H9 (cell line): ENCODE measurements at regions not wholly inside any gene's neighbourhood (a gene's known extent, or its start where the extent isn't known, plus 50 kb on each side); places are given as distances from the start of the nearest gene placed in this dataset.

Experiments used
- DNase-seq: peaks from one replicate; pipeline ENCODE4 v3.0.0-alpha.2; 2017
- H2AFZ ChIP-seq: one replicate; pipeline ENCODE4 v1.6.1; 2013; ENCODE audit warnings: mild to moderate bottlenecking, low read length, control low read depth, moderate library complexity
- H2AK5ac ChIP-seq: 2 replicates; pipeline ENCODE4 v1.6.1; 2013; ENCODE audit warnings: low read length, control low read depth, mixed read lengths; ENCODE audit not compliant: insufficient read length
- H2BK120ac ChIP-seq: one replicate; pipeline ENCODE4 v1.6.1; 2013; ENCODE audit warnings: low read depth, mild to moderate bottlenecking, low read length, control low read depth, inconsistent platforms; ENCODE audit not compliant: poor library complexity, severe bottlenecking
- H2BK12ac ChIP-seq: 2 replicates; pipeline ENCODE4 v1.6.1; 2013; ENCODE audit warnings: low read length, control low read depth, mixed read lengths, low read depth; ENCODE audit not compliant: insufficient read length
- H2BK15ac ChIP-seq: 2 replicates; pipeline ENCODE4 v1.6.1; 2013; ENCODE audit warnings: low read depth, low read length, control low read depth
- H2BK20ac ChIP-seq: one replicate; pipeline ENCODE4 v1.6.1; 2013; ENCODE audit warnings: low read depth, mild to moderate bottlenecking, low read length, control low read depth, inconsistent platforms; ENCODE audit not compliant: poor library complexity, severe bottlenecking
- H2BK5ac ChIP-seq: 2 replicates; pipeline ENCODE4 v1.6.1; 2013; ENCODE audit warnings: low read length, control low read depth, mixed read lengths; ENCODE audit not compliant: insufficient read length
- H3K14ac ChIP-seq: 2 replicates; pipeline ENCODE4 v1.6.1; 2013; ENCODE audit warnings: low read length, control low read depth; ENCODE audit not compliant: insufficient read depth
- H3K18ac ChIP-seq: 2 replicates; pipeline ENCODE4 v1.6.1; 2013; ENCODE audit warnings: low read depth, mild to moderate bottlenecking, mixed read lengths, low read length, control low read depth; ENCODE audit not compliant: insufficient read length
- H3K23ac ChIP-seq: 2 replicates; pipeline ENCODE4 v1.6.1; 2013; ENCODE audit warnings: low read length, control low read depth, mixed read lengths, low read depth; ENCODE audit not compliant: insufficient read length
- H3K23me2 ChIP-seq: 2 replicates; pipeline ENCODE4 v1.6.1; 2013; ENCODE audit warnings: low read depth, mild to moderate bottlenecking, mixed read lengths, low read length, control low read depth; ENCODE audit not compliant: insufficient read length, poor library complexity, severe bottlenecking
- H3K27ac ChIP-seq: 2 replicates; pipeline ENCODE4 v1.5.1; 2013; ENCODE audit warnings: low read length, control low read depth, mixed read lengths, low read depth; ENCODE audit not compliant: insufficient read length
- H3K27me3 ChIP-seq: 2 replicates; pipeline ENCODE4 v1.6.1; 2013; ENCODE audit warnings: low read length, control low read depth, inconsistent platforms; ENCODE audit not compliant: insufficient read depth
- H3K4ac ChIP-seq: 2 replicates; pipeline ENCODE4 v1.6.1; 2013; ENCODE audit warnings: low read depth, mild to moderate bottlenecking, control low read depth, inconsistent platforms, low read length, moderate library complexity
- H3K4me1 ChIP-seq: 2 replicates; pipeline ENCODE4 v1.6.1; 2013; ENCODE audit warnings: low read length, control low read depth, inconsistent platforms; ENCODE audit not compliant: insufficient read depth
- H3K4me2 ChIP-seq: 2 replicates; pipeline ENCODE4 v1.6.1; 2013; ENCODE audit warnings: low read length, control low read depth, mixed read lengths; ENCODE audit not compliant: insufficient read length, insufficient read depth
- H3K56ac ChIP-seq: 2 replicates; pipeline ENCODE4 v1.6.1; 2013; ENCODE audit warnings: low read depth, mild to moderate bottlenecking, mixed read lengths, low read length, control low read depth; ENCODE audit not compliant: insufficient read length
- H3K79me1 ChIP-seq: 2 replicates; pipeline ENCODE4 v1.6.1; 2013; ENCODE audit warnings: low read depth, mild to moderate bottlenecking, moderate library complexity, low read length, control low read depth, inconsistent platforms; ENCODE audit not compliant: insufficient read depth, poor library complexity, severe bottlenecking
- H3K79me2 ChIP-seq: 2 replicates; pipeline ENCODE4 v1.6.1; 2013; ENCODE audit warnings: low read length, control low read depth, inconsistent platforms; ENCODE audit not compliant: insufficient read depth
- H3K9ac ChIP-seq: 2 replicates; pipeline ENCODE4 v1.6.1; 2013; ENCODE audit warnings: low read length, control low read depth, mixed read lengths; ENCODE audit not compliant: insufficient read length; ENCODE audit errors: extremely low read depth
- H3K9me3 ChIP-seq: one replicate; pipeline ENCODE4 v1.6.1; 2013; ENCODE audit warnings: low read depth, low read length, inconsistent platforms; ENCODE audit not compliant: control insufficient read depth
- H3T11ph ChIP-seq: one replicate; pipeline ENCODE4 v1.6.1; 2013; ENCODE audit warnings: mild to moderate bottlenecking, low read length, control low read depth, inconsistent platforms
- H4K20me1 ChIP-seq: one replicate; pipeline ENCODE4 v1.6.1; 2013; ENCODE audit not compliant: control insufficient read depth, insufficient read length, insufficient read depth
- H4K5ac ChIP-seq: 2 replicates; pipeline ENCODE4 v1.6.1; 2013; ENCODE audit warnings: low read depth, mild to moderate bottlenecking, mixed read lengths, low read length, control low read depth; ENCODE audit not compliant: insufficient read length
- H4K8ac ChIP-seq: replicated peaks from 2 replicates; pipeline ENCODE4 v1.6.1; 2013; ENCODE audit warnings: low read length, control low read depth, mixed read lengths, low read depth; ENCODE audit not compliant: insufficient read length
- H4K91ac ChIP-seq: 2 replicates; pipeline ENCODE4 v1.6.1; 2013; ENCODE audit warnings: low read depth, mild to moderate bottlenecking, moderate library complexity, mixed read lengths, low read length, control low read depth; ENCODE audit not compliant: insufficient read length
- H3K27ac Mint-ChIP-seq, 3 experiments: 2 replicates in 2 of 3; 3 replicates in 1 of 3; pipeline ENCODE4 v1.8.0; 2020 to 2021; ENCODE audit warnings: mixed read lengths in 3 of 3, mild to moderate bottlenecking in 1 of 3, moderate library complexity in 1 of 3
- H3K27me3 Mint-ChIP-seq: 2 replicates; pipeline ENCODE4 v1.8.0; 2021; ENCODE audit warnings: low read depth, mild to moderate bottlenecking, moderate library complexity, mixed read lengths
- H3K36me3 Mint-ChIP-seq, 3 experiments: 2 replicates in 2 of 3; 3 replicates in 1 of 3; pipeline ENCODE4 v1.8.0; 2020 to 2021; ENCODE audit warnings: low read depth in 3 of 3, mixed read lengths in 3 of 3; ENCODE audit not compliant: insufficient read depth in 1 of 3
- H3K4me1 Mint-ChIP-seq, 2 experiments: 2 replicates each; pipeline ENCODE4 v1.8.0; 2020; ENCODE audit warnings: mixed read lengths in 2 of 2
- H3K4me3 Mint-ChIP-seq, 2 experiments: 2 replicates in 1 of 2; 3 replicates in 1 of 2; pipeline ENCODE4 v1.8.0; 2020 to 2021; ENCODE audit warnings: mild to moderate bottlenecking in 2 of 2, mixed read lengths in 2 of 2, moderate library complexity in 1 of 2
- H3K9me3 Mint-ChIP-seq, 2 experiments: 2 replicates in 1 of 2; 3 replicates in 1 of 2; pipeline ENCODE4 v1.8.0; 2020; ENCODE audit warnings: mild to moderate bottlenecking in 2 of 2, mixed read lengths in 2 of 2, moderate library complexity in 1 of 2
- WGBS: extraction: QIAGEN DNeasy Blood & Tissue Kit; methylation state at CpG from one replicate; pipeline ENCODE4 v1.1.7; 2013; ENCODE audit warnings: missing lambda C conversion rate, low lambda C conversion rate, mixed read lengths; ENCODE audit not compliant: insufficient read length; ENCODE audit errors: extremely low coverage; 5-methylcytosine and 5-hydroxymethylcytosine counted together
- TF ChIP-seq, protein P1 (sequence below): fragments of 200-600 bp; sonication (generic); conservative IDR thresholded peaks from 3 replicates; pipeline ENCODE4 v1.8.0; 2021; ENCODE audit warnings: antibody characterized with exemption, mild to moderate bottlenecking

DNA sequence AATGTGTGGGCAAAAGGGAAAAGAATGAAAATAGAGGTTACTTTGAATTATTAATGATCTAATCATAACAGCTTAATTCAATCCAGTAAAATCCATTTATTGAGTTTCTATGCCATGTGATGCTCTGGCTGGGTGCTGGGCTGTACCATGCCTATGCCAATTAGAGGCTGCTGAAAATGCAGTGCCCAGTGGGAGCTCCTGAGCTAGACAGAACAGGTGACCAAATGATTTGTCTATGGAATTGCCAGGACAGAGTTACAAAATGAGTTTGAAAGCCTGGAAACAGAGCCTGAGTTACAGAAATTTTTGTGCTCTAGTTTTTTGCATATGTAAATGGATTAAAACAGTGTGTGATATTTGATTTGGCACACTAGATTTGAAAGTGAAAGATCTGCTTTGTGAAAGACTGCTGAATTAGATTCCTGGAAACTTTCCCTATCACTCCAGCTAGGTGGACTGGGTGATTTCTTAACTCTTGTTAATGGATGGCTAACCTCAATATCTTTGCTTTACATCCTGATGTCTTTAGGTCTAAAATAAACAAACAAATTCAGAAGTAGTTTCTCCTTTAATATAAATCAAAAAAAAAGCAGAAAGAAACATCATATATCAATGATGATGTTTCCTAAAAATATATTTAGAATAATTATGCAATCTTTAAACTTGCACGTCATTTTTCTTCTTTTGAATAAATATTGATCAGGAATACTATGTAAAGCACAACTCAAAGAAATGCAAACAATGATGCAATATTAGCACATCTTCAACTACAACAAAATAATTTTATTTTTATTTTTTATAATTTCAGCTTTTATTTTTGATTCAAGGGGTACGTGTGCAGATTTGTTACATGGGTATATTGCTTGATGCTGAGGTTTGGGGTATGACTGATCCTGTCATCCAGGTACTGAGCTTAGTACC lies 194.8 kb upstream of the FBXL7 start:
- no peak overlapping the region for H3K23ac ChIP-seq
- no CpG with 5 or more reads among the region's 2 CpGs for WGBS
- no peak overlapping the region for H3K9ac ChIP-seq
- no peak overlapping the region for H2BK12ac ChIP-seq
- Mint-ChIP-seq H3K9me3 (no peaks in the 10 kb centered on the region), H3K4me3 (no peak overlapping the region), H3K27me3 (peaks cover 1% of the 10 kb centered on the region; the same call in 1 of the 2 replicates), H3K27ac (no peak overlapping the region), H3K36me3 (no peaks in the 10 kb centered on the region), H3K4me1 (no peaks in the 10 kb centered on the region)
- no peaks in the 10 kb centered on the region for H4K20me1 ChIP-seq
- H3K4ac ChIP-seq = no peak overlapping the region
- H3K4me1 ChIP-seq = no peaks in the 10 kb centered on the region
- no peak overlapping the region for H4K8ac ChIP-seq
- no peak overlapping the region for H3T11ph ChIP-seq
- H3K56ac ChIP-seq = no peak overlapping the region
- H2BK120ac ChIP-seq = no peak overlapping the region
- H3K14ac ChIP-seq = no peak overlapping the region
- H2BK15ac ChIP-seq = no peak overlapping the region
- no peak overlapping the region for H3K18ac ChIP-seq
- no peaks in the 10 kb centered on the region for H3K79me1 ChIP-seq
- H4K91ac ChIP-seq = no peak overlapping the region
- H3K23me2 ChIP-seq = no peaks in the 10 kb centered on the region
- H3K27ac ChIP-seq = no peak overlapping the region
- no peaks in the 10 kb centered on the region for H3K27me3 ChIP-seq
- H2AFZ ChIP-seq = no peak overlapping the region
- TF ChIP-seq, protein P1, sequence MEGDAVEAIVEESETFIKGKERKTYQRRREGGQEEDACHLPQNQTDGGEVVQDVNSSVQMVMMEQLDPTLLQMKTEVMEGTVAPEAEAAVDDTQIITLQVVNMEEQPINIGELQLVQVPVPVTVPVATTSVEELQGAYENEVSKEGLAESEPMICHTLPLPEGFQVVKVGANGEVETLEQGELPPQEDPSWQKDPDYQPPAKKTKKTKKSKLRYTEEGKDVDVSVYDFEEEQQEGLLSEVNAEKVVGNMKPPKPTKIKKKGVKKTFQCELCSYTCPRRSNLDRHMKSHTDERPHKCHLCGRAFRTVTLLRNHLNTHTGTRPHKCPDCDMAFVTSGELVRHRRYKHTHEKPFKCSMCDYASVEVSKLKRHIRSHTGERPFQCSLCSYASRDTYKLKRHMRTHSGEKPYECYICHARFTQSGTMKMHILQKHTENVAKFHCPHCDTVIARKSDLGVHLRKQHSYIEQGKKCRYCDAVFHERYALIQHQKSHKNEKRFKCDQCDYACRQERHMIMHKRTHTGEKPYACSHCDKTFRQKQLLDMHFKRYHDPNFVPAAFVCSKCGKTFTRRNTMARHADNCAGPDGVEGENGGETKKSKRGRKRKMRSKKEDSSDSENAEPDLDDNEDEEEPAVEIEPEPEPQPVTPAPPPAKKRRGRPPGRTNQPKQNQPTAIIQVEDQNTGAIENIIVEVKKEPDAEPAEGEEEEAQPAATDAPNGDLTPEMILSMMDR = no peak
- no peaks in the 10 kb centered on the region for H3K9me3 ChIP-seq
- no peaks in the 10 kb centered on the region for H3K79me2 ChIP-seq
- H2BK5ac ChIP-seq = no peak overlapping the region
- no peak overlapping the region for H3K4me2 ChIP-seq
- H2AK5ac ChIP-seq = no peak overlapping the region
- no peak overlapping the region for H2BK20ac ChIP-seq
- no peak for DNase-seq
- no peak overlapping the region for H4K5ac ChIP-seq
